ENCODE measurements at regions not wholly inside any gene's neighbourhood (a gene's known extent, or its start where the extent isn't known, plus 50 kb on each side); places are given as distances from the start of the nearest gene placed in this dataset.
A peak's percentile ranks its signal among the peaks of the same experiment; 100 is the strongest.

- intact Hi-C loops (cut with DNase I): no loop called here
- DNase-seq: no peak
These were observed 51.9 kb upstream of the DBX2 start for GRCh38 chr12:45102818-45103217.

DNA sequence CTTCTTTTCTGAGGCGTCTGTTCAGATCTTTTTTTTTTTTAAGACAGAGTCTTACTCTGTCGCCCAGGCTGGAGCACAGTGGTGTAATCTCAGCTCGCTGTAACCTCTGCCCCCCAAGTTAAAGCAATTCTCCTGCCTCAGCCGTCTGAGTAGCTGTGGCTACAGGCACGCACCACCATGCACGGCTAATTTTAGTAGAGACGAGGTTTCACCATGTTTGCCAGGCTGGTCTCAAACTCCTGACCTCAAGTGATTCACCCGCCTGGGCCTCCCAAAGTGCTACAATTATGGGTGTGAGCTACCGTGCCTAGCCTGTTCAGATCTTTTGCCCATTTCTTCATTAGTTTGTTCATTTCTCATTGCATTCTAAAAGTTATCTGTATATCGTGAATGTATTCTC is 55.1 kb upstream of the DBX2 start:
- intact Hi-C loops (cut with DNase I): no loop called here
- DNase-seq: peak in 1 of 10 donors; percentile 54

DNA sequence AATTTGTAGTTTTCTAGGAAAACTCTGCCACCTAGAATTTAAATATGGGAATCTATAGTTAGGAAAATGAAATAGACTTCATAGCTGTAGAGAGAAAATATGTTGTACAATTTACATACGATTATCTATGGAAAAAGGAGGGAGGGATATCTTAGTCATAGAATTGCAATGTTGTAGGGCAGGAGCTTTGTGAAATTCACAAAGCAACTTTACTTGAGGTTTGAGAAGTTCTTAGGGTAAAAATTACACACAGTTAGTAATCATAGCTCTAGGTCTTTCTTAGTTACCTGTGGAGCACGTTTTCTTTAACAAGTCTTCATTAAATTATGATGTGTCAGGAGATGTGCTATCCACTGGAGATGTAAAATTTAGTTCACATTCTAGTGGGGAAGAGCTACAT is 61.4 kb upstream of the DBX2 start:
- no peak for DNase-seq
- intact Hi-C loops (cut with DNase I): no loop called here

DNA sequence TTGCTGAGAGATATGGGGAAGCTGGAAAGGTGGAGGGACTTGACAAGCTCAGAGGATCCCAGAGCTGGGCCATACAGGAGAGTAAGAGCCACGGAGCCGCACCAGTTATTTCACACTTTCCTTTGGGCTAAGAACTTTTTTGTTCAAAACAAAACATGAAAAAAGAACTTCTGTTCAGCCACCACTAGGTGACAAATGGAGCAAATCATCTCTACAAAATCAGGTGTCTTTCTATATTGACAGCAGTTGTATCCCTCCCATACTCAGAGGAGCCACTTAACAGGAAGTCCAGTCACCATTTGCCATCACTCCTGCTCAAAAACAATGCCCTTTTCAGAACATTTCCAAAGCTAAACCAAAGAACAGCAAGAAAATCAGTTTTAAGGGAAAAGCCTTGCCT is 70.3 kb upstream of the DBX2 start:
- intact Hi-C loops (cut with DNase I): loop anchor here (5.0 kb wide), 1 partner anchor 1164 kb away; no protein-coding TSS in a partner anchor
- no peak for DNase-seq

DNA sequence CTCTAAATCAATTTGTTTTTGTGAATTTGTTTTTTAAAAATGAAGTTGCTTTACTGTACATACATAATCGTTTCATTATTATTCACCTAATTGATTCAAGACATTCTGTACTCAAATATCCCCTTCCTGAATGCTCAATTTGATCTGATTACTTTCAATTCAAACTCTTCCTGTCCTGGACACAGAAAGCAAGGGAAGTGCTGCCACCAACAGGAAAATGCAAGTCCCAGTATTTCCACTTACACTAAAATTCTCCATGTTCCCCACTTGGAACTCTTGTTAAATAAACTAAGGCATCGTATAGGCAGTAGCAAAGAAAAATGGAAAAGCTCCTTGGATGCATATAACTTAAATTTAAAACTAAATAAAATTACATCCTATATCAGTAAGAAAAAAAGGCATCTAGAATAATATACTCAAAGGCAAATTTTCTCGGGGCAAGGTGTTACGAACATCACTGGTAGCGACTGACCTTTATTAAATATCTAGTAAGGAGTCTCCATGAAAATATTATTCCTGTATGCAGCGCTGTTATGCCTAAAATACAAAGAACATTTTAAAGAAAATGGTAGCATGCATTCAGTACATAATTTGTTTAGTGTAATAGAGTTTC is 72.0 kb upstream of the DBX2 start:
- intact Hi-C loops (cut with DNase I): loop anchor here (5.0 kb wide), 1 partner anchor 1166 kb away; no protein-coding TSS in a partner anchor
- peak in 2 of 10 donors; percentile 7 to 8 for DNase-seq

- intact Hi-C loops (cut with DNase I): loop anchor here (5.0 kb wide), 1 partner anchor 1167 kb away; no protein-coding TSS in a partner anchor
- DNase-seq: no peak
These were observed 73.7 kb upstream of the DBX2 start for GRCh38 chr12:45124485-45125155.

- intact Hi-C loops (cut with DNase I): no loop called here
- DNase-seq: no peak
These were observed 75.1 kb upstream of the DBX2 start for GRCh38 chr12:45125997-45126396.

DNA sequence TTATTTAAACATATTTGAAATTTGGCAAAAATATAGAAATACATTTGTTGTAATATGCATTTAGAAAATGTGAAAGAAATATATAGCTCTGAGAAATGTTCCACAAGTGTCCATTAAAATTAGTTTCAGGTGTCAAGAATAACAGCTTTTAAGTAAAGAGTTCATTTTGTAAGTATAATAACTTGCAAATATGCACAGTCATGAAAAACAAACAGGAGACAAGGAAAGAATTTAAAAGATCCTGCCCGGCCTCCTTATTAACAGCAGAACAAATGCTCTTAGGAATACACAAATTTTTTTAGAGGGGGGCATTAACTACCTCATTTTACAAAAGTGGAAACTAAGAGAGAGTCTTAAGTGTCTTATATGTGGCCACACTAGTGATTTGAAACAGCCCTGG is 77.7 kb upstream of the DBX2 start:
- no peak for DNase-seq
- intact Hi-C loops (cut with DNase I): no loop called here

DNA sequence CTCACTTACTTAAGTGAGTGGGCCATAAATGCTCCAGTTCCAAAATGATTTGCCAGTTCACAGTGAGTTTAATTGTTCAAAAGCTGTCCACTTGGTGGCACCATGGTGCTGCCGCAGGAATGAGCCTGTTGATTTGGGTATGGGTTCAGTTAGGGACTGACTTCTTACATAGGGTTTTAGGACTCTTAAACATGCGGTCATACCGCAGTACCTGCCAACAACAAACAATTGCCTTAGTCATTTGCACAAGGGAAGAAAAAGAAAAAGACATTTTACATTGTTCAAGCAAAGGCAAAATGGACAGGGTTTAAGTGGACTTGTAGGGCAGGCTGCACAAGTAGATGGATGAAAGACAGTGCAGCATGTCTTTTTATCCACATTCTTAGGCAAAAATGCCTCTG is 80.0 kb upstream of the DBX2 start:
- intact Hi-C loops (cut with DNase I): loop anchor here (5.0 kb wide), 1 partner anchor 256 kb away; no protein-coding TSS in a partner anchor
- peak in 8 of 10 donors; percentile 20 to 91 (median 50) for DNase-seq

DNA sequence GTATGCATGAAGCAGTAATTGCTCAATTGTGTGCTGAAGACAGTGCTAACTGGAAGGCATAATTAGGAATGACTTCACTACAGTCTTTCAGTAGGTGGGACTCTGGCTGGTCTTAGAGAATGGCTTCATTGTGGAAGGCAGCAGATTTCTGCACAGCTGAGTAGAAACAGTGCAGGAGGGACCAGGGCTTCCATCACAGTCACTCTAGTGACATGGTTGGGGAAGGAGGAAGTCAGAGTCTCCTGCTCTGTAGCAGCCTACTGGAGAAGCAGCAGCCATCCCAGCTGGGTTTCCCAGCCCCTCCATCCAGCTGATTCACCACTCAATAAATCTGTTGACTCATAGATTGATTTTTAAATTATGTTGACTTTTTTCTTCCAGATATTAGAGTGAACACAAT is 80.6 kb upstream of the DBX2 start:
- no peak for DNase-seq
- intact Hi-C loops (cut with DNase I): loop anchor here (5.0 kb wide), 1 partner anchor 256 kb away; no protein-coding TSS in a partner anchor

DNA sequence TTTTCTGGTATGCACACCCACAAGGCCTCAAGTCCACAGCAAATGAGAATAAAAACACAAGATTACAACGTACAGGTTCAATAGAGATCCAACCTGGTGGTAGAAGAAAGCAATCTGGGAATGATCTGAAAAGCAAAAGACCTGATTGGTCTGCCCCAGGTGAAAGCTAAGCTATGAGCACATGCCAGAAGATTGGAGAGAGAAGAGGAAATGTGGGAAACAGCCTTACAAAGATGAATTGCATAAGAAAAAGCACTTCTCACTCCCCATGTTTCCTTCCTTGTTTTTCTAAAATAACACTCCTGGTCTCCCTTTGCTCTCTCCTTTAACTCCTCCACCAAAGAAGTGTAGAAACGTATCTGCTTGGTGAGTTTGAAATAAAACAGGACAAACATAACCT is 77.3 kb upstream of the ANO6 start:
- DNase-seq: no peak
- intact Hi-C loops (cut with DNase I): no loop called here

- intact Hi-C loops (cut with DNase I): no loop called here
- DNase-seq: no peak
These were observed 67.9 kb upstream of the ANO6 start for GRCh38 chr12:45148006-45148405.

DNA sequence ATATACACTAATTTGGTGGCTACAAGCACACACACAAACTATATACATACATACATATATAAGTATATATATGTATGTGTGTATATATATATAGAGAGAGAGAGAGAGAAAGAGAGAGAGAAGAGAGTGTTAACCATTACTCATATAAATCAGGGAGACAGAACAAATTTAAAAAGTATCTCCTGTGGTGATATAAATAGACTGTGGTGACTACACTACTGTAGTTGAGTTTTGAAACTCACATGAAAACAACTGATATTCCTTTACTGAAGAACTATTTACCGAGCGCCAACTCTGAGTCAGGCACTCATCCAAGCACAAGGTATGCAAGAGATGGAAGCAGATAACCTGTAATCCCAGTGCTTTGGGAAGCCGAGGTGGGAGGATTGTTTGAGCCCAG is 67.3 kb upstream of the ANO6 start:
- DNase-seq: no peak
- intact Hi-C loops (cut with DNase I): no loop called here

GRCh38 chr12:45165284-45165683 is 50.6 kb upstream of the ANO6 start:
- intact Hi-C loops (cut with DNase I): no loop called here
- no peak for DNase-seq

DNA sequence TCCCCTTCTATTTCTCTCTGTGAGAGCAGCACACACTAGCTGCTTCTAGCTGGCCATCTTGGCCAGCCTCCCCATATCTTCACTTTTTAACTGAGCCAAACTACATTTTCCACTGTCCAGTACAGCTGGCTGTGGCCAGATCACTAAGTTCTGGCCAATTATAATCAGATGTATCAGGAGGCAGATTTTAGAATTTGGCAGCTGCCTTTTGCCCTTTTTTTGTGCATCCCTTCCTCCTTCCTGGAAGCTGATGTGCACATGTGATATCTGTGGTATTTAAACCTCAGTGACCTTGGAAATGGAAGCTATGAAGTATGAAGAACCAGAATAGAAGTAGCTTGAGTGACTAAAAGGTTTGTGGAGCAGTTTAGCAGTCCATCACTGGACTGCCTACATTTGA is 49.8 kb upstream of the ANO6 start:
- intact Hi-C loops (cut with DNase I): no loop called here
- DNase-seq: no peak

Data from posterior cingulate gyrus (tissue), 11 donors.